ENCODE measurements at regions not wholly inside any gene's neighbourhood (a gene's known extent, or its start where the extent isn't known, plus 50 kb on each side); places are given as distances from the start of the nearest gene placed in this dataset.

GRCh38 chr21:36207577-36208320 lies 51.1 kb downstream of the DOP1B start:
- no TSS peak for BruUV-seq (replicated peaks)
- WGBS (ENCODE audit: insufficient coverage, low coverage, missing lambda C conversion rate): 3% methylated on average over 15 of the region's 15 CpGs
- Histone ChIP-seq H4K20me1 (replicated peaks; ENCODE audit: control insufficient read depth, insufficient read depth, low read length) (peaks cover 13% of the 10 kb centered on the region; the same call in 1 of the 2 replicates), H3K4me2 (ENCODE audit: insufficient read depth, low read length) (no peak overlapping the region), H3K36me3 (ENCODE audit: control insufficient read depth, insufficient read depth, low read length) (no peaks in the 10 kb centered on the region), H3K4me3 (no peak overlapping the region), H3K9ac (ENCODE audit: insufficient read depth in 1 of 2, low read depth in 2 of 2, low read length in 2 of 2) (no peak overlapping the region), H3K27ac (ENCODE audit: extremely low read depth, low read depth, low read length) (no peak overlapping the region), H3K27me3 (ENCODE audit: control insufficient read depth in 2 of 2, insufficient read depth in 2 of 2, low read length in 2 of 2) (peaks cover 37 to 67% of the 10 kb centered on the region in 2 experiments), H2AFZ (ENCODE audit: low read depth, low read length) (no peak overlapping the region), H3K79me2 (ENCODE audit: control insufficient read depth, insufficient read depth, low read length) (no peaks in the 10 kb centered on the region), H3K9me3 (replicated peaks; ENCODE audit: control insufficient read depth, insufficient read depth, low read depth, low read length) (no peaks in the 10 kb centered on the region), H3K4me1 (replicated peaks in 1 of 2; ENCODE audit: control insufficient read depth in 2 of 2, insufficient read depth in 2 of 2, low read length in 2 of 2) (no peaks in the 10 kb centered on the region), H3K9me1 (ENCODE audit: control insufficient read depth, insufficient read depth, low read length) (no peaks in the 10 kb centered on the region)
- no peak for DNase-seq (ENCODE audit: extremely low read depth in 1 of 4, low spot score in 3 of 4)
- no peak for FAIRE-seq
- ChIA-PET POLR2A (interaction anchor here (0.6 kb wide), 2 partner anchors 112 to 236 kb away, joined by 3 read pairs; partner anchors contain the start of gene MORC3), CTCF (ENCODE audit: low intra/inter-chr PET ratio) (interaction anchor here (2.8 kb wide), 1 partner anchor 67 kb away, joined by 31 read pairs; no protein-coding TSS in a partner anchor)
- no peak for ATAC-seq
- TF ChIP-seq, protein P1, sequence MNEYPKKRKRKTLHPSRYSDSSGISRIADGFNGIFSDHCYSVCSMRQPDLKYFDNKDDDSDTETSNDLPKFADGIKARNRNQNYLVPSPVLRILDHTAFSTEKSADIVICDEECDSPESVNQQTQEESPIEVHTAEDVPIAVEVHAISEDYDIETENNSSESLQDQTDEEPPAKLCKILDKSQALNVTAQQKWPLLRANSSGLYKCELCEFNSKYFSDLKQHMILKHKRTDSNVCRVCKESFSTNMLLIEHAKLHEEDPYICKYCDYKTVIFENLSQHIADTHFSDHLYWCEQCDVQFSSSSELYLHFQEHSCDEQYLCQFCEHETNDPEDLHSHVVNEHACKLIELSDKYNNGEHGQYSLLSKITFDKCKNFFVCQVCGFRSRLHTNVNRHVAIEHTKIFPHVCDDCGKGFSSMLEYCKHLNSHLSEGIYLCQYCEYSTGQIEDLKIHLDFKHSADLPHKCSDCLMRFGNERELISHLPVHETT (CRISPR knock-in tag; conservative IDR thresholded peaks at IDR 0.05 in 1 of 2, IDR thresholded peaks at IDR 0.05 in 1 of 2): no peak
- TF ChIP-seq ELF2 (CRISPR knock-in tag; IDR thresholded peaks at IDR 0.05) (no peak), STAT5B (CRISPR knock-in tag; IDR thresholded peaks at IDR 0.05) (no peak), SFPQ (IDR thresholded peaks at IDR 0.05; ENCODE audit: low read depth, low read length) (no peak), CTBP1 (IDR thresholded peaks at IDR 0.05; ENCODE audit: borderline replicate concordance) (no peak), MED1 (CRISPR knock-in tag; IDR thresholded peaks at IDR 0.05; ENCODE audit: borderline replicate concordance) (no peak), ZNF778 (CRISPR knock-in tag; IDR thresholded peaks at IDR 0.05) (no peak), FOXJ3 (CRISPR knock-in tag; IDR thresholded peaks at IDR 0.05) (no peak), ZNF165 (CRISPR knock-in tag; IDR thresholded peaks at IDR 0.05; ENCODE audit: borderline replicate concordance) (no peak), ZNF584 (CRISPR knock-in tag; IDR thresholded peaks at IDR 0.05; ENCODE audit: low read depth) (no peak), ZNF263 (CRISPR knock-in tag; IDR thresholded peaks at IDR 0.05; ENCODE audit: borderline replicate concordance) (no peak), TCF7 (IDR thresholded peaks at IDR 0.05; ENCODE audit: borderline replicate concordance) (no peak), RFX1 (IDR thresholded peaks at IDR 0.05) (no peak), PYGO2 (tag; IDR thresholded peaks at IDR 0.05) (no peak), SMAD3 (CRISPR knock-in tag; conservative IDR thresholded peaks at IDR 0.05) (no peak), C11orf30 (IDR thresholded peaks at IDR 0.05; ENCODE audit: low read depth) (no peak)
- TF ChIP-seq, protein P2, sequence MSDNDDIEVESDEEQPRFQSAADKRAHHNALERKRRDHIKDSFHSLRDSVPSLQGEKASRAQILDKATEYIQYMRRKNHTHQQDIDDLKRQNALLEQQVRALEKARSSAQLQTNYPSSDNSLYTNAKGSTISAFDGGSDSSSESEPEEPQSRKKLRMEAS (CRISPR knock-in tag; IDR thresholded peaks at IDR 0.05): no peak
- in situ Hi-C loops (cut with MboI) (no loop called here), intact Hi-C loops (cut with micrococcal nuclease) (no loop called here)

Data from K562 (cell line).